Mononuclear cell (primary cell): ENCODE measurements at regions not wholly inside any gene's neighbourhood (a gene's known extent, or its start where the extent isn't known, plus 50 kb on each side); places are given as distances from the start of the nearest gene placed in this dataset.
"Not testable (repeated sequence)": the region's sequence is repeated elsewhere in the genome, so short reads cannot be mapped to it uniquely, and the experiment has no call there.

Source experiments
- H3K27me3 ChIP-seq: 2 replicates; pipeline ENCODE4 v1.6.0; 2011; ENCODE audit warnings: low read length, control low read depth; ENCODE audit not compliant: insufficient read depth
- H3K4me1 ChIP-seq: 2 replicates; pipeline ENCODE4 v1.5.1; 2011; ENCODE audit warnings: mild to moderate bottlenecking, low read length, control low read depth; ENCODE audit not compliant: insufficient read depth
- H3K4me3 ChIP-seq: 2 replicates; pipeline ENCODE4 v1.5.1; 2011; ENCODE audit warnings: mild to moderate bottlenecking, low read length, moderate library complexity
- H3K9me3 ChIP-seq: 2 replicates; pipeline ENCODE4 v1.5.1; 2011; ENCODE audit warnings: low read depth, mild to moderate bottlenecking, control low read depth, low read length

GRCh38 chr12:56872366-56872765 lies 61.8 kb downstream of the SDR9C7 start:
- Histone ChIP-seq H3K4me3 (no peak overlapping the region), H3K27me3 (no peaks in the 10 kb centered on the region), H3K9me3 (peaks cover 3% of the 10 kb centered on the region), H3K4me1 (no peaks in the 10 kb centered on the region)

GRCh38 chr12:56867216-56867615 lies 67.0 kb downstream of the SDR9C7 start:
- H3K9me3 ChIP-seq, result peaks cover 47% of the 10 kb centered on the region
- H3K27me3 ChIP-seq, result no peaks in the 10 kb centered on the region
- no peaks in the 10 kb centered on the region for H3K4me1 ChIP-seq
- H3K4me3 ChIP-seq, result no peak overlapping the region

- no peaks in the 10 kb centered on the region for H3K27me3 ChIP-seq
- H3K4me1 ChIP-seq, result no peaks in the 10 kb centered on the region
- H3K4me3 ChIP-seq, result no peak overlapping the region
- H3K9me3 ChIP-seq, result peaks cover 52% of the 10 kb centered on the region
These were observed 67.7 kb downstream of the SDR9C7 start for GRCh38 chr12:56866493-56866892.

- Histone ChIP-seq H3K4me3 (no peak overlapping the region), H3K4me1 (no peaks in the 10 kb centered on the region), H3K27me3 (no peaks in the 10 kb centered on the region), H3K9me3 (peaks cover 59% of the 10 kb centered on the region)
These were observed 69.9 kb downstream of the SDR9C7 start for GRCh38 chr12:56864318-56864717.

- no peak overlapping the region for H3K4me3 ChIP-seq
- H3K9me3 ChIP-seq, result peaks cover 59% of the 10 kb centered on the region
- H3K4me1 ChIP-seq, result no peaks in the 10 kb centered on the region
- H3K27me3 ChIP-seq, result no peaks in the 10 kb centered on the region
These were observed 70.4 kb downstream of the SDR9C7 start for GRCh38 chr12:56863789-56864188.

GRCh38 chr12:56862264-56862663 lies 71.9 kb downstream of the SDR9C7 start:
- no peak overlapping the region for H3K4me3 ChIP-seq
- H3K4me1 ChIP-seq, result no peaks in the 10 kb centered on the region
- H3K27me3 ChIP-seq, result no peaks in the 10 kb centered on the region
- H3K9me3 ChIP-seq, result peaks cover 55% of the 10 kb centered on the region

GRCh38 chr12:56853392-56853978 lies 80.7 kb downstream of the SDR9C7 start:
- H3K27me3 ChIP-seq, H3K4me1 ChIP-seq, H3K4me3 ChIP-seq, H3K9me3 ChIP-seq: not testable (repeated sequence)

GRCh38 chr12:56851462-56851861 lies 82.7 kb downstream of the SDR9C7 start:
- Histone ChIP-seq H3K4me3 (no peak overlapping the region), H3K9me3 (peaks cover 8% of the 10 kb centered on the region), H3K27me3 (peaks cover 4% of the 10 kb centered on the region), H3K4me1 (no peaks in the 10 kb centered on the region)

- H3K4me3 ChIP-seq, result no peak overlapping the region
- no peaks in the 10 kb centered on the region for H3K9me3 ChIP-seq
- no peaks in the 10 kb centered on the region for H3K27me3 ChIP-seq
- peaks cover 6% of the 10 kb centered on the region for H3K4me1 ChIP-seq
These were observed 77.8 kb downstream of the HSD17B6 start for GRCh38 chr12:56840922-56841321.

- Histone ChIP-seq H3K27me3 (no peaks in the 10 kb centered on the region), H3K4me3 (no peak overlapping the region), H3K4me1 (peaks cover 6% of the 10 kb centered on the region), H3K9me3 (no peaks in the 10 kb centered on the region)
These were observed 76.8 kb downstream of the HSD17B6 start for GRCh38 chr12:56839915-56840325.

GRCh38 chr12:56839489-56839848 lies 76.3 kb downstream of the HSD17B6 start:
- no peaks in the 10 kb centered on the region for H3K9me3 ChIP-seq
- H3K4me1 ChIP-seq, result peaks cover 6% of the 10 kb centered on the region
- no peaks in the 10 kb centered on the region for H3K27me3 ChIP-seq
- H3K4me3 ChIP-seq, result no peak overlapping the region

- no peak overlapping the region for H3K4me3 ChIP-seq
- no peaks in the 10 kb centered on the region for H3K9me3 ChIP-seq
- H3K4me1 ChIP-seq, result peaks cover 6% of the 10 kb centered on the region
- no peaks in the 10 kb centered on the region for H3K27me3 ChIP-seq
These were observed 75.7 kb downstream of the HSD17B6 start for GRCh38 chr12:56838621-56839488.
